ENCODE measurements at regions not wholly inside any gene's neighbourhood (a gene's known extent, or its start where the extent isn't known, plus 50 kb on each side); places are given as distances from the start of the nearest gene placed in this dataset.

- Histone ChIP-seq H3K36me3 (replicated peaks in 1 of 2; ENCODE audit: control insufficient read depth in 1 of 2, insufficient read depth in 2 of 2, low read length in 2 of 2) (no peaks in the 10 kb centered on the region), H3K4me1 (ENCODE audit: control insufficient read depth in 1 of 2, insufficient read depth in 2 of 2, low read length in 2 of 2) (no peaks in the 10 kb centered on the region), H3K4me3 (replicated peaks in 1 of 3; ENCODE audit: low read depth in 2 of 3, low read length in 3 of 3) (no peak overlapping the region), H3K79me2 (ENCODE audit: insufficient read depth, low read length) (no peaks in the 10 kb centered on the region), H3K9ac (ENCODE audit: insufficient read depth, low read length, poor library complexity, severe bottlenecking) (no peak overlapping the region), H2AFZ (ENCODE audit: insufficient read depth, low read depth, low read length, poor library complexity, severe bottlenecking) (no peak overlapping the region), H4K20me1 (ENCODE audit: insufficient read depth, low read length) (no peaks in the 10 kb centered on the region), H3K4me2 (replicated peaks; ENCODE audit: extremely low read depth, low read length, poor library complexity, severe bottlenecking) (no peak overlapping the region), H3K9me3 (replicated peaks in 1 of 2; ENCODE audit: control insufficient read depth in 1 of 2, insufficient read depth in 1 of 2, low read length in 2 of 2) (no peaks in the 10 kb centered on the region), H3K27me3 (ENCODE audit: control insufficient read depth in 2 of 2, insufficient read depth in 2 of 2, low read length in 2 of 2) (no peaks in the 10 kb centered on the region), H3K27ac (ENCODE audit: low read depth in 1 of 2, low read length in 2 of 2) (no peak overlapping the region)
- DNase-seq = no peak
- Mint-ChIP-seq H3K27me3 (ENCODE audit: low read depth in 3 of 3) (no peaks in the 10 kb centered on the region), H3K36me3 (no peaks in the 10 kb centered on the region), H3K9me3 (no peaks in the 10 kb centered on the region), H3K27ac (no peak overlapping the region), H3K4me3 (no peak overlapping the region), H3K4me1 (no peaks in the 10 kb centered on the region)
- intact Hi-C loops (cut with micrococcal nuclease) = no loop called here
- TF ChIP-seq CTCF (IDR thresholded peaks at IDR 0.05) = no peak
These were observed 1117.3 kb downstream of the PCDH18 start for GRCh38 chr4:136414981-136415380.

GRCh38 chr4:136412708-136413107 is 1119.6 kb downstream of the PCDH18 start:
- Histone ChIP-seq H3K9ac (ENCODE audit: insufficient read depth, low read length, poor library complexity, severe bottlenecking) (no peak overlapping the region), H4K20me1 (ENCODE audit: insufficient read depth, low read length) (no peaks in the 10 kb centered on the region), H3K4me3 (replicated peaks in 1 of 3; ENCODE audit: low read depth in 2 of 3, low read length in 3 of 3) (no peak overlapping the region), H3K9me3 (replicated peaks in 1 of 2; ENCODE audit: control insufficient read depth in 1 of 2, insufficient read depth in 1 of 2, low read length in 2 of 2) (no peaks in the 10 kb centered on the region), H3K79me2 (ENCODE audit: insufficient read depth, low read length) (no peaks in the 10 kb centered on the region), H3K27me3 (ENCODE audit: control insufficient read depth in 2 of 2, insufficient read depth in 2 of 2, low read length in 2 of 2) (no peaks in the 10 kb centered on the region), H2AFZ (ENCODE audit: insufficient read depth, low read depth, low read length, poor library complexity, severe bottlenecking) (no peak overlapping the region), H3K4me1 (ENCODE audit: control insufficient read depth in 1 of 2, insufficient read depth in 2 of 2, low read length in 2 of 2) (no peaks in the 10 kb centered on the region), H3K27ac (ENCODE audit: low read depth in 1 of 2, low read length in 2 of 2) (no peak overlapping the region), H3K4me2 (replicated peaks; ENCODE audit: extremely low read depth, low read length, poor library complexity, severe bottlenecking) (no peak overlapping the region), H3K36me3 (replicated peaks in 1 of 2; ENCODE audit: control insufficient read depth in 1 of 2, insufficient read depth in 2 of 2, low read length in 2 of 2) (no peaks in the 10 kb centered on the region)
- WGBS (ENCODE audit: insufficient coverage) = no CpG with 5 or more reads among the region's 2 CpGs
- H3K4me1 Mint-ChIP-seq = no peaks in the 10 kb centered on the region
- no peaks in the 10 kb centered on the region for H3K27me3 Mint-ChIP-seq (ENCODE audit: low read depth in 3 of 3)
- no peaks in the 10 kb centered on the region for H3K36me3 Mint-ChIP-seq
- no peak overlapping the region for H3K4me3 Mint-ChIP-seq
- H3K27ac Mint-ChIP-seq = no peak overlapping the region
- DNase-seq = no peak
- intact Hi-C loops (cut with micrococcal nuclease) = no loop called here
- no peaks in the 10 kb centered on the region for H3K9me3 Mint-ChIP-seq
- no peak for TF ChIP-seq CTCF (IDR thresholded peaks at IDR 0.05)
